ENCODE measurements at regions not wholly inside any gene's neighbourhood (a gene's known extent, or its start where the extent isn't known, plus 50 kb on each side); places are given as distances from the start of the nearest gene placed in this dataset.

- Histone ChIP-seq H3K27ac (ENCODE audit: low read length) (no peak overlapping the region), H3K9me3 (ENCODE audit: control insufficient read depth, insufficient read depth, low read depth, low read length) (no peaks in the 10 kb centered on the region), H3K4me3 (ENCODE audit: low read depth in 2 of 2, low read length in 2 of 2) (no peak overlapping the region), H3K4me1 (ENCODE audit: control insufficient read depth, insufficient read depth, low read length) (no peaks in the 10 kb centered on the region), H3K36me3 (ENCODE audit: control insufficient read depth, insufficient read depth, low read length) (no peaks in the 10 kb centered on the region), H3K27me3 (ENCODE audit: control insufficient read depth, insufficient read depth, low read length) (no peaks in the 10 kb centered on the region)
- DNase-seq (ENCODE audit: low read depth, low spot score) (no peak), ATAC-seq (no peak)
- intact Hi-C loops (cut with micrococcal nuclease; ENCODE audit: unreplicated experiment) (no loop called here), in situ Hi-C loops (cut with HindIII; ENCODE audit: low pct_unique_long_range_greater_than_20kb, low sequenced_read_pairs) (no loop called here)
- BruUV-seq (replicated peaks): no TSS peak
- TF ChIP-seq SIN3A (IDR thresholded peaks at IDR 0.05; ENCODE audit: borderline replicate concordance, insufficient read depth, low read depth, low read length): no peak
- ChIA-PET CTCF (no interaction called here), POLR2A (no interaction called here)
These were observed 1088.9 kb upstream of the TENM4 start for GRCh38 chr11:80529726-80530125.

GRCh38 chr11:80525663-80526405 is 1085.0 kb upstream of the TENM4 start:
- Histone ChIP-seq H3K9me3 (ENCODE audit: control insufficient read depth, insufficient read depth, low read depth, low read length) (no peaks in the 10 kb centered on the region), H3K36me3 (ENCODE audit: control insufficient read depth, insufficient read depth, low read length) (no peaks in the 10 kb centered on the region), H3K27me3 (ENCODE audit: control insufficient read depth, insufficient read depth, low read length) (no peaks in the 10 kb centered on the region), H3K27ac (ENCODE audit: low read length) (no peak overlapping the region), H3K4me1 (ENCODE audit: control insufficient read depth, insufficient read depth, low read length) (no peaks in the 10 kb centered on the region), H3K4me3 (ENCODE audit: low read depth in 2 of 2, low read length in 2 of 2) (no peak overlapping the region)
- in situ Hi-C loops (cut with HindIII; ENCODE audit: low pct_unique_long_range_greater_than_20kb, low sequenced_read_pairs) (no loop called here), intact Hi-C loops (cut with micrococcal nuclease; ENCODE audit: unreplicated experiment) (no loop called here)
- no peak for DNase-seq (ENCODE audit: low read depth, low spot score)
- BruUV-seq (replicated peaks): no TSS peak
- ATAC-seq: no peak
- ChIA-PET POLR2A (no interaction called here), CTCF (no interaction called here)
- TF ChIP-seq REST (IDR thresholded peaks at IDR 0.05; ENCODE audit: insufficient read depth in 1 of 2, low read depth in 2 of 2, low read length in 1 of 2) (no peak), SIN3A (IDR thresholded peaks at IDR 0.05; ENCODE audit: borderline replicate concordance, insufficient read depth, low read depth, low read length) (no peak), CTCF (IDR thresholded peaks at IDR 0.05) (no peak)

- in situ Hi-C loops (cut with HindIII; ENCODE audit: low pct_unique_long_range_greater_than_20kb, low sequenced_read_pairs): no loop called here
- no peaks in the 10 kb centered on the region for H3K4me1 ChIP-seq (ENCODE audit: control insufficient read depth, insufficient read depth, low read length)
- ATAC-seq (no peak), DNase-seq (ENCODE audit: low read depth, low spot score) (no peak)
- H3K27me3 ChIP-seq (ENCODE audit: control insufficient read depth, insufficient read depth, low read length): no peaks in the 10 kb centered on the region
- H3K4me3 ChIP-seq (ENCODE audit: low read depth in 2 of 2, low read length in 2 of 2): no peak overlapping the region
- no peak for TF ChIP-seq SIN3A (IDR thresholded peaks at IDR 0.05; ENCODE audit: borderline replicate concordance, insufficient read depth, low read depth, low read length)
- no peak for TF ChIP-seq REST (IDR thresholded peaks at IDR 0.05; ENCODE audit: insufficient read depth in 1 of 2, low read depth in 2 of 2, low read length in 1 of 2)
- no peak for TF ChIP-seq POLR2AphosphoS5 (IDR thresholded peaks at IDR 0.05; ENCODE audit: low read depth, low read length)
- no peak for TF ChIP-seq CTCF (IDR thresholded peaks at IDR 0.05)
- TF ChIP-seq TCF7L2 (IDR thresholded peaks at IDR 0.05; ENCODE audit: low read depth, low read length): no peak
- no TSS peak for BruUV-seq (replicated peaks)
- H3K9me3 ChIP-seq (ENCODE audit: control insufficient read depth, insufficient read depth, low read depth, low read length): no peaks in the 10 kb centered on the region
- ChIA-PET CTCF (no interaction called here), POLR2A (no interaction called here)
- intact Hi-C loops (cut with micrococcal nuclease; ENCODE audit: unreplicated experiment): no loop called here
- no peaks in the 10 kb centered on the region for H3K36me3 ChIP-seq (ENCODE audit: control insufficient read depth, insufficient read depth, low read length)
- no peak overlapping the region for H3K27ac ChIP-seq (ENCODE audit: low read length)
These were observed 1083.5 kb upstream of the TENM4 start for GRCh38 chr11:80524349-80524748.

Data from Panc1 (cell line).